SIG-M5 treated with dmso at 0.1 percent for 504 hours (cell line): ENCODE measurements at regions not wholly inside any gene's neighbourhood (a gene's known extent, or its start where the extent isn't known, plus 50 kb on each side); places are given as distances from the start of the nearest gene placed in this dataset.

Experiments used
- DNase-seq: peaks from one replicate; lab custom pipeline; 2025; ENCODE audit not compliant: unreplicated experiment; lab: John Stamatoyannopoulos, UW

DNA sequence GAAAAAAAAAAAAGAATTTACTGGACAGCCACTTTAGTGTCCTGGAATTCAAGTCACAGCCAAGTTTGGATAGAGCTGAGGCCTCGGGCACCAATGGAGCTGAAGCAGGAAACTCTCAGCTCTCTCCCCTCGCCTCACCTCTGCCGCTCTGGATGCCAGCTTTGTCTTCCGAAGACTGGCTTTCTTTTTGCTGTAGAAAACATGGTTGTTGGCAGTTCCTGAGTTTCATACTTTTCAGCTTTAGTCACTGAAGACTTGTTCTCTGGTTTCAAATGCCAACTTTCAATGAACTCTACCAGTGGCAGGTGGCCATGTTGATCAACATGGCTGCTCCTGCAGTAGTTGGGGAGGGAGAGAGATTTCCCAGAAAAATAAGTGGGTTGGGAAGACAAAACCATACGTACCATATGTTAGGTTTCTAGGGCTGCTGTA is 142.2 kb downstream of the SNX18 start:
- DNase-seq = no peak

DNA sequence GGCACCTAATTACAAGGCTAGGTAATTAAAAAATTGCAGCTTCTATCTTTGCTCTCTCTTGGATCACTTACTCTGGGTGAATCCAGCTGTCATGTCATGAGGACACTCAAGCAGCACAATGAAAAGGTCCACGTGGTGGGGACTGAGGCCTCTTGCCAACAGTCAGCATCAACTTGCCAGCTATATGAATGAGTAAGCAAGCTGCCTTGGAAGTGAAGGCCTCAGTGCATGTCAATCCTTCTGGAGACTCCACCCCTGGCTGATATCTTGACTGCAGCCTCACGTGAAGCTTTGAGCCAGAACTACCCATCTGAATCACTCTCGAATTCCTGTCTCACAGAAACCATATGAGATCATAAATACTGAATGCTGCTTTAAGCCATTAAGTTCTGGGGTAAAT is 140.5 kb downstream of the SNX18 start:
- DNase-seq = no peak

DNA sequence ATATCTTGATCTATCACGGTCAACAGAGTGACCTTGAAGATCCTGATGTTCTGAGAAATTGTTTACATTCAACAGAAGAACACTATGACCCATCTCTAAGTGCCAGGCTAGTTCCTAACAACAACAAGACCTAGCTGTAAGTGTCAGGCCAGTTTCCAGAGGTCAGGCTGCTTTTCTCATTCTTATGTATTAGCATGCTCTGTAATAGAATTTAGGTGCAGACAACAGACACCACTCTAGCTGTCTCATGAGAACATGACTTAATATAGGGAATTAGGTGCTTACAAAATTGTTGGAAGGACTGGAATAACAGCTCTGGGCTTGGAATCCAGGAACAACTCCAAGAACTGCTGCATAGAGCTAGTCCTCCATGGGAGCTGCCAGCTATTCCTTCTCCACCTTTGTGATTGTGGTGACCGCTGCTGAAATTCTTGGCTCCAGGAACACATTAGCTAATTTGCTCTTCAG is 138.7 kb downstream of the SNX18 start:
- DNase-seq = no peak

DNA sequence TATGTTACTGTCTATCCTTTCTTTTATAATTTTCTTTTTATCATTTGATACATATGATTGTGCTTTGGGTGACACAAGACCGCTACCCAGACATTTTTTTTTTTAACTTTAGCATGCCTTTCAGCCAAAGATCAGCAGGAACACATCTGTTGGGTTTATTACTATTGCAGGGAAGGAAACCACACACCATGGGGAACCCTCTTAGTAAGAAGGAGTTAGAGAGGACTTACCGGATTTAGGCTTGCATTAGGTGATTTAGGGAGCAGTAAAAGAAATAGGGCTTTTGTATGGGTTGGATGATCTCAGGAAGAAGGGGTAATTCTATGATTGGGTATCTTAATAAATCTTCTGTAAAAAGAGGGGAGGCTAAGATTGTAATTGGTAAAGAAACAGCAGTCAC is 138.2 kb downstream of the SNX18 start:
- no peak for DNase-seq

DNA sequence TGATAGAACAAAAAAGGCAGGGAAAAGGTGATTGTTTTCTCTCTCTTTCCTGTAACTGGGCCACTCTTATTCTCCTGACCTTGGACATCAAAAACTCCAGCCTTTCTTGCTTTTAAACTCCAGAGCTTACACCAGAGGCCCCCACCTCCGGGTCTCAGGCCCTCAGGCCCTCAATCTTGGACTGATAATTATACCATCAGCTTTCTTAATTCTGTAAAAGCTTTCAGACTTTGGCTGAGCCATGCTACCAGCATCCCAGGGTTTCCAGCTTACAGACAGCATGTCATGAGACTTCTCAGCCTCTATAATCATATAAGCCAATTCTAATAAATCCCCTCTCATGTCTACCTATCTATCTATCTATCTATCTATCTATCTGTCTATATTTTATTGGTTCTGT is 137.7 kb downstream of the SNX18 start:
- no peak for DNase-seq

DNA sequence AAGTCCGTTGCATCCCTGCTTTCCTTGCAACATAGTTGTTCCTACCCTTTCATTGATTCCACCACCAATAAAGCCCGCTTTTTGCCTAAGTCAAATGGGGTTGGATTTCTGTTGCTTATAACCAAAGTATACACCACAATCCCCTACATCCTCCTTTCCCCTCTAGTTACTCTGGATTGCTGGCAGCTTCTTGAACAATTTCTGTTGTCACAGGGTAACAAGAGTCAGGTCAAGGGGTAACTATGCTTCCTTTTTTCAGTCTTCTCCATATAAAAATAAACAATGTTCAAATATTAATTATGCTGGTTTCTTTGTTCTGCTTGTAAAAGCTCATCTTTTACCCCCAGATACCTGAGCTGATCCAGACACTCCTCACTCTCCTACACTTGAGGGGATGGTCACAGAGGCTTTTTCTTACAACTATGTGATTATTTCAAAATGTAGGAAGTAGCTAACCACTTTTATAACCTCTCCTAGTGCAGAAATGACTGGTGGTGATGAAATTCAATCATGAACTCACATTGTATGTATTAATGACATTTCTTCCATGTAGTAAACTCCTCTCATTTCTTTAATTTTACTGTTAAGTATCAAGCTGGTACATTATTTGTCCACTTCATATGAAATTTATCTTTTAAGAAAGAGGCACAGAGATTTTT is 136.5 kb downstream of the SNX18 start:
- peak; percentile 65 for DNase-seq

DNA sequence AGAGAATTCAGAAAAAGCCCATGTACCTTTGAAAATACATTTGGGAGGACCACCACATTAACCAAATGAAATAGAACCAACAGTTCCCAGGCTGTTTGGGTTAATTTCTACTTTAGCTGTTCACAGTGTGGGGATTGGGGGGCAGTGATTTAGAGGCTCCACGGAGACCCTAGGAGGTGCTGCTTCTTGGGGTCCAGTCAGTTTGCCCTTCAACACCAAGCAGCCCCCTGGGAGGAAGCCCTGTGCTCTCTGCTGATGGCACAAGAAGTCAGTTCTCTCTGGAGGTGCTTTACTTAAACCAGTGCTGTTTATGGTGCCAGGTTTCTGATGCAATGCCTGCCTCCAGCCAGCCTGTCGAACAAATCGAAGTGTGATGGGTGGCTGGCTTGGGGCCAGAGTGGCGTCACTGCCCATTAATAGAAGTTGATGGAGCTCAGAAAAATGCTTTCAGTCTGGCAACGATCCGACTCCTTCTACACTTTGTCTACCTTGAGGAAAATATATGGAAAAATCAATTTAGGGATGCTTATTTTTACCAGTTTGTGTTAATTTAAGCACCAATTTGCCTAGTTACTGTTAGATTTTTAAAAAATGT is 134.0 kb downstream of the SNX18 start:
- DNase-seq = no peak

DNA sequence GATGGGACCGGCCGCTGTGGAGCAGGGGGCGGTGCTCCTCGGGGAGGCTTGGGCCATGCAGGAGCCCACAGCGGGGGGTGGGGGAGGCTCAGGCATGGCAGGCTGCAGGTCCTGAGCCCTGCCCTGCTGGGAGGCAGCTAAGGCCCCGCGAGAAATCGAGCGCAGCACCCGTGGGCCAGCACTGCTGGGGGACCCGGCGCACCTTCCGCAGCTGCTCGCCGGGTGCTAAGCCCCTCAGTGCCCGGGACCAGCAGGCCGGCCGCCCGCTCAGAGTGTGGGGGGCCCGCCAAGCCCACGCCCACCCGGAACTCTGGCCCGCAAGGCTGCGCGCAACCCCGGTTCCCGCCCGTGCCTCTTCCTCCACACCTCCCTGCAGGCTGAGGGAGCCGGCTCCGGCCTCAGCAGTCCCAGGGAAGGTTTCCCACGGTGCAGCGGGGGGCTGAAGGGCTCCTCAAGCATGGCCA is 131.5 kb downstream of the SNX18 start:
- no peak for DNase-seq

DNA sequence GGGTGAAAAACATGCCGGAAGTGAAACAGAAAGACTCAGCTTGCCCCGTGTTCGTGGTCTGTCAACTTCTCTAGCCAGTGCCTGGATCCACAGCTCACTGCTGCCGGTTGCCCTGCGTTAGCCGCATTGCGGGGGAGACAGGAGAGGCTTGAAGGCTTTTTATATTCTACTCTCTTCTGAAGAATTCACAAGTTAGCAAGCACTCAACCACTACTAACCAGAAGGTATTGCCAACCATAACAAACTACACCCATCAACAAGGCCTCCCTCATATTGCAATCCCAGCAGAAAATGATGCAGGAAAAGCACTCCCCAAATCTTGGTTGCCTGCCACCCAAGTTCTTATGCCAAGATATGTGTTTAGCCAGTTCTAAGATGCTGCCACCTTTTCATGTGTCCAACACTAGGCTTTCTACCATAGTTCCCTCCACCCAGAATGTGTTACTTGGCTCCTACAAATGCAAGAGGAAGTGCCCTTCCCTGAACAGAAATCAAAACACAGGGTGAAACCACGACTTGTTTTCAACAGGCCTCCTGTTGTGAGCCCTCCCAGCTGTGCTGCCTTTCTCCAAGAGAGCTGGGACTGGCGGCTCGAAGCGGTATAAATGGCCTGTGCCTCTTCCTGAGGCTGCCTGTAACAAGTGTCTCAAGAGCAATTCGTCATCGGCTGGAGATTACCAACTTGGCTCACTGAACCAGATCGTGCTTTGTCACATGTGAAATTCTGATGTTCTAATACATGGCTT is 129.0 kb downstream of the SNX18 start:
- peak; percentile 97 for DNase-seq

DNA sequence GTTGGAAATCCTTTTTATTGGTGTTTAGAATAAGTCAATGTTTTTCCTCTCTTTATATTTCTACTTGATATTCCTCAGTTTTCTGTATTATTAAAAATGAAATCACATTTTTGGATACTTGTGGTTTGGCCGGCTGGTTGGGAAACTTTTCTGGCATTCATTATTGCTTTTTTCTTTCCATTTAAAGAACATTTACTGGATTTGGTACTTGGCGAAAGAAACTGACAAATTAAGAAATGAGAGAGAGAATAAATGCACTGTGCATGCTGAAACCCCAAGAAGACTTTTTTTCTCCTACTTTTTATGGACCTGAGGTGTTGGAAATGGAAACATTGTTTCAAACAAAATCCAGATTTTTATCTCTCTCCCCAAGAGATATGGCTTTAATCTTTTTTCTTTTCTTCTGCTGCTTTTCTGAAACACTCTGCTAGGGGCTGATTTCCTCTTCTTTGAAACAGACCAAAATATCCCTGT is 128.4 kb downstream of the SNX18 start:
- DNase-seq = no peak

DNA sequence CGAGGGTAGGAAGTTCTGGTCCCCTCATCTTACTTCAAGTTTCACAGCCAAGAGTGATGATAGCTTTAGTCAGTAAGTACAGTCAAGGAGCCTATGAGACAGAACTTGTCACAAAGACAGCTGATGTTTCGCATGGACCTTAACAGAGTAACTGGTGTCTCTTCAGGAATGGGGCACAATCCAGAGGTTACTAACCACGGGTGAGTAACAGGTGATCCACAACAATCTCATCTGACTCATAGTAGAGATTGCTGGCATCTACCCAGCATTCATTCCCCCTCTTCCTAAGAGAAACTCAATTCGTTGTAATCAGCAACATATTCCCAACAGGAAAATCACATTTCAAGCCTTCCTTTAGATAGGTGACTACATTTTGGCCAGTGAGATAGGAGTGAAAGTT is 126.7 kb downstream of the SNX18 start:
- DNase-seq = no peak

DNA sequence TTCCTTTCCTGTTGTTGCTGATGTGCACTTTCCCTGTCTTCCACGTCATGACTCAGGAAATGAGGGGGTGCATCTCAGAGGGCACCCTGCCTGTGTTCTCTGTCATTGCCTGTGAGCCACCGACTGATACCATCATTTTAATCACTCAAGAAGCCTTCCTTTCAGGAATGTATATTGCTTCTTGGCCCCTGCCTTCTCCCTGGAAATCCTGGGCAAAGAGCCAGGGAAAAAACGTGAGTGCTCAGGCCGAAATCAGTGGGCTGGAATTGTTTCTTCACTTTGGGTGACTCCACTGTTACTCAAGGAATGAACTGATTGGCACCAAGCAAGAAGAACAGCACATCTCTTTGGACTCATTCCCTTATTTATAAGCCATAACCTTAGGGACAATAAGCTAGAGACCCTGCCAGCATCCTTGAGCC is 126.1 kb downstream of the SNX18 start:
- no peak for DNase-seq

DNA sequence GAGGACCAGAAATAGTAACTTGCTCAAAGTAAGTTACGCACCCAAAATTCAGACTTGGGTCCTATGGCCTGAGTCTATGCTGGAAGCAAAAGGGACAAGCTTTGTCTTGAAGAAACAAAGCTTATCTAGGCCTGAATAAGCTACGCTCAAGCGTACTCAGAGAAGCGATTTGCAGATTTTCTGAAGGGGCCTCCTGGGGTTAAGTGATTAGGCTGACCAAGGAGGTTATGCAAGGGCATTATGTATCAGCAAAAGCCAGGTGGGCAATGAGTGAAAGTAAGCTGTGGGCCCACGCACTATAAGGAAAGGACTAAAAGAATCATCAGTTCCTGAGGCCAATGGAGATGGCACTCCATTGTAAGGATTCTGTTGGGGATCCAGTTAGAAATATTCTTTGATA is 122.1 kb downstream of the SNX18 start:
- DNase-seq = no peak

DNA sequence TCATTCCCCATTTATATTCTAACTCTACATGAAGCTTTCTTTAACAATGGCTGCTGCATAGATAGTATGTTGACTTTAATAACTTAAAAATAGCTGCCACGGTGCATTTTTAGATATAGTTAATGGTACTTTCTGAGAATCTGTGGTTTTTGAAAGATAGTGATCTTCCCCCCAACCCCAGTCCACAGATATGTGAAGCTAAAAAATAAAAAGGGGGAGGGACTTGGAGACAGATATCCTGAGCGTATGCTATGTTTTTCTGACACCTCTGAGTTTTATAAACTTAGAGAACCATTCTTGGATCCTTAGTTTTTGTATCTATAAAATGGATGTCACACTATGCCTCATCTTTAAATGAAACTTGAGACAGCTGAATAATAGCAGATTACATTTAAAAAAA is 120.5 kb downstream of the SNX18 start:
- no peak for DNase-seq

DNA sequence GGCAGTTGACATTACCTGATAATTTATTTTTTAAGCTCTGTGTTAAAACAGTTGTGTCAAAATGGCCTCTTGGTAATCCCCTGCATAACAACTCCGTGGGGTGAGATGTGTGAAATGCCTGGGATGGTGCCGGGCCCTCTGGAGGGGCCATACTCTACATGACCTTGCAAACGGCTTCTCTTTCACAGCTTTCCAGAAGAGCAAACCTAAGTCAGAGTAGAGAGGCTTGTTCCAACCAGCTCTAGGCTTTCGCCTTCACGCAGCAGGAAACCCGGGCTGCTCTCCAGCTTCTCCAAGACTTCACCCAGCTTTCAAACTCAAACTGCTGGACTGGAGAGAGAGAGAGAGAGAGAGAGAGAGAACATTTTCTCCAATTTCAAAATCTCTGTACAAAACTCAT is 120.1 kb downstream of the SNX18 start:
- no peak for DNase-seq

DNA sequence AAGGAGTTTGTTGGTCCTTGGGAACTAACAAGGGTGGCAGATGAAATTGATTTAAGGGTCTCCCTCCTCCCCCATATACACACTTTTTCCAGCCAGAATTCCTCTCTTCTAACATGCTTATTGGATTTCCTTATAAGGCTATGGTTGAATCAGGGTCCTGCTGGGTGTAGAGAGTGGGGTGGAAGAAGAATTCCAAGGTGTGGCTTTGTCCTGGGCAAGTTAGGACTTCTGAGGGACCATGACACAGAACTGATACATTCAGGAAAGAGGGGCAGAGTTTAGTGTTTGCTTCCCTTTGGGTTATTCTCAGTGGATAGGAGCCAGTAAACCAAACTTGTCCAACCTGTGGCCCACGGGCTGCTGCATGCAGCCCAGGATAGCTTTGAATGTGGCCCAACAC is 116.5 kb downstream of the SNX18 start:
- no peak for DNase-seq

DNA sequence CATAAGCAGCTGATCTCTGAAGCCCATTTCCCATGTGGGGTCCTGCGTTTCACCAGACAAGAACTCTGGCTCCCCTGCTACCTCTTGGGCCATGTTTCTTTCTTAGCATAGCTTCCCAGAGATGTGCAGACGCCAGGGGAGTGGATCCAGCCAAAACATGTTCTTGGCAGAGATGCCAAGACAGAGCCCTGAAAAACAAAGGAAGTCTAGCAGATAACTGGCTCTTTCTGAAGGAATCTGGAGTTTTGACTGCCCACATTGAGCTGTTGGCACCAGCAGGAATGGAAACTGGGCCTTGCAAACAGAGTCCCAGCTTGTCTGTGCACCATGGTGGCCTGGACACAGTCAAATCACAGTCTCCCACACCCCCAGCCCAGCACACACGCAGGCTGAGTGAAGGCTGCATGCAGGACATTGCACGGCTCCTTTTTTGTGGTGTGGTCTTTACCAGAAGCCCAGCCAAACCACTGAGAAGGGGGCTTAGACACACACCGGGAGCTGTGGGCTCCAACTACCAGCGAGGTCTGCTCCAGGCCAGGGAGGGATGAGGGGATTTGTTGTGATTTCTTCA is 114.7 kb downstream of the SNX18 start:
- no peak for DNase-seq

DNA sequence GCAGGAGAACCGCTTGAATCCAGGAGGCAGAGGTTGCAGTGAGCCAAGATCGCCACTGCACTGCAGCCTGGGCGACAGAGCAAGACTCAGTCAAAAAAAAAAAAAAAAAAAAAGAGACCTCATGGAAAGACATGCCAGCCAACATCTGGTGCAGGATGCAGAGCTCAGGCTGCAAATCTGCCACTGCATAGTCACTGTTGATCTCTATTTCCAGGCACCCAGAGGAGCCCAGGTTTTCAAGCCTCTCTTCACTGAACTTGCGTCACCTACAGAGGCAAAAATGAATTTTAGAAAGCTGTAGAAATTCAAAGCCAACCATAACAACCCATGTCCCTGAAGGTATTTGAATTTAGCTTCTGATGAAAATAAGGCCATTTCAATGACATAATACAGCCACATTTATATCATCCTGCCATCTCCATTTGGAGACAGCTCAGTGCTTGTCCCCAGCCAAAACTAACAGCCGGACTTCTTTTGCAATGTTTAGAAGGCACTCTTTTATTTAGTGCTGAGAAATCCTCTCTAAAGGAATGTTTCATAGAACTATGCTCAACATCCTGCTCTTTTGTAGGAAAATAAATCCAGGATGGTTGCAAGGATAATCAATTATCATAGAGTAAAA is 113.3 kb downstream of the SNX18 start:
- DNase-seq = no peak

DNA sequence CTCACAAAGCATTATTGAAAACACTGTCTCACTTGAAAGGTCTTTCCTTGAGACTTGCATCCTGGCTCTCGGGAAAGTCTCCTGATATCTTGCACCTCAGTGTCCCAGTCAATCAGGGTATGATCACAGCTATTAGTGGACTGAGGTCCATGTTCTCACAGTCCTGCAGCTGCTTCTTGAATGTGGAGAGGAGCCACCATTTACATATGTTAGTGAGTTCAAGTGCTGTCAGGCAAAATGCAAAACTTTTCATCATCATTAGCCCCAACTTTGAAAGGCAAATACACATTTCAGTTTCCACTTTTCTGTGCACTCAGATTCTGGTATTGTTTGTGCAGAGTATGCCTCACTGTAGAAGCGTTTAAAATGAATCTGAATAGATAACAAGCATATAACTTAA is 111.6 kb downstream of the SNX18 start:
- DNase-seq = no peak

DNA sequence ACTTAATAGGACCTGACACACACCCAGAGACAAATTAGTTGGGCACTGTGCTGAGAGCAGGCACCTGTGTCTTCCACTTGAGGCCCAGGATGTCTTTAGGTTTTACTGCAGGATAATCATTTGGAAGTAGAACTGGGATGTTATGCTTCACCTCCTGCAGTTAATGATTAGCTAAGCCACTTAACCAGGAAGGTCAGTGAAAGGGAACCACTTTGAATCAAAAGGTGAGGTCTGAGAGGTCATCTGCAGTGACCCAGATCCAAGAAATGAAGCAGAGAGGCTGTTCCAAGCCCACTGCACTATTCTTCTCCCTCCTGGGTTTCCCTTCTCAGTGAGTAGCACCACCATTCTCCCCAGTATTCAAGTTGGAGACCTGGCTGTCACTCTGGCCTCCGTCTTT is 110.5 kb downstream of the SNX18 start:
- DNase-seq = no peak

DNA sequence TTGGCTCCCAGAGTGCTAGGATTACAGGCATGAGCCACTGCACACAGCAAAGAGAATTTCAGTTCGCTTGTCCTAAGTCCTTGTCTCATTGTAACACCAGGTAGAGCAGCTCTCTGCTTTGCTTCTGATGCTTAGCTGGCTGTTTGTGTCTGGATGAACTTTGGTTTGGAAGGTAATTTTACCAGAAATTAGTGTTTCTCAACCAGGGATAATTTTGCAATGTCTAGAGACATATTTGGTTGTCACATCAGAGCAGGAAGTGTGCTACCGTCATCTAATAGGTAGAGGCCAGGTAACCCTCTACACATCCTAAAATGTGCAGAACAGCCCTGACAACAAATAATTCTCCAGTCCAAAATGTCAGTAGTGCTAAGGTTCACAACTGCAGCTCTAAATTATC is 108.8 kb downstream of the SNX18 start:
- DNase-seq = no peak
